K562 (cell line): ENCODE measurements at regions not wholly inside any gene's neighbourhood (a gene's known extent, or its start where the extent isn't known, plus 50 kb on each side); places are given as distances from the start of the nearest gene placed in this dataset.
"Not testable (repeated sequence)": the region's sequence is repeated elsewhere in the genome, so short reads cannot be mapped to it uniquely, and the experiment has no call there.

Source experiments
- ATAC-seq: fragments of 200-7000 bp; cut with Tn5 transposase; 3 replicates; pipeline ENCODE4 v1.9.1; 2020; ENCODE audit warnings: moderate library complexity
- BruUV-seq: library from RNA; stranded (reverse); fragments of 400-500 nt; replicated peaks from 2 replicates; lab custom pipeline; 2021; lab: Mats Ljungman, UMichigan
- CTCF ChIA-PET: fragments of 300-600 bp; formaldehyde crosslinking; extraction: SDS; loops from one replicate; lab custom pipeline; 2021; ENCODE audit warnings: low intra/inter-chr PET ratio; lab: Yijun Ruan, JAX
- POLR2A ChIA-PET: fragments of 300-600, 350-650 bp; sonication (Branson Sonifier 250); formaldehyde crosslinking; extraction: SDS; loops from one replicate; lab custom pipeline; 2021; ENCODE audit warnings: antibody characterized with exemption, inconsistent platforms; lab: Yijun Ruan, JAX
- DNase-seq, 4 experiments: peaks; one replicate each; pipeline versions ENCODE4 v3.0.0 to v3.0.0-alpha.2; 2011 to 2018; ENCODE audit warnings: low spot score in 3 of 4, mixed read lengths in 3 of 4; ENCODE audit errors: extremely low read depth in 1 of 4
- FAIRE-seq: peaks from 2 replicates; lab custom pipeline; 2011; peaks lifted over from hg19 to GRCh38; lab: Jason Lieb, UNC
- H2AFZ ChIP-seq: 2 replicates; pipeline ENCODE4 v1.6.0; 2011; ENCODE audit warnings: low read depth, low read length, control low read depth, inconsistent platforms
- H3K27ac ChIP-seq: fragments of 200-600 bp; 3 replicates; pipeline ENCODE4 v1.8.0; 2011; ENCODE audit warnings: low read depth, mild to moderate bottlenecking, control low read depth, inconsistent platforms, low read length, moderate library complexity, mixed read lengths; ENCODE audit errors: extremely low read depth
- H3K27me3 ChIP-seq, 2 experiments: fragments of 300-600 bp in 1 of 2; 2 replicates in 1 of 2; 3 replicates in 1 of 2; pipeline versions ENCODE4 v1.6.0 to v1.8.0; 2011; ENCODE audit warnings: inconsistent platforms in 2 of 2, low read length in 2 of 2, mild to moderate bottlenecking in 1 of 2, mixed read lengths in 1 of 2, moderate library complexity in 1 of 2; ENCODE audit not compliant: control insufficient read depth in 2 of 2, insufficient read depth in 2 of 2
- H3K36me3 ChIP-seq: fragments of 300-600 bp; 3 replicates; pipeline ENCODE4 v1.8.0; 2011; ENCODE audit warnings: mild to moderate bottlenecking, low read length, inconsistent platforms; ENCODE audit not compliant: control insufficient read depth, insufficient read depth
- H3K4me1 ChIP-seq, 2 experiments: fragments of 200-600 bp in 1 of 2; replicated peaks in 1 of 2; 2 replicates in 1 of 2; 3 replicates in 1 of 2; pipeline versions ENCODE4 v1.5.1 to v1.8.0; 2011; ENCODE audit warnings: inconsistent platforms in 2 of 2, low read length in 2 of 2, mild to moderate bottlenecking in 1 of 2, mixed read lengths in 1 of 2, moderate library complexity in 1 of 2; ENCODE audit not compliant: control insufficient read depth in 2 of 2, insufficient read depth in 2 of 2
- H3K4me2 ChIP-seq: 2 replicates; pipeline ENCODE4 v1.6.1; 2011; ENCODE audit warnings: low read length, control low read depth, inconsistent platforms, mixed read lengths; ENCODE audit not compliant: insufficient read depth
- H3K4me3 ChIP-seq: fragments of 200-600 bp; sonication (generic), shearing (Covaris generic); 2 replicates; pipeline ENCODE4 v1.5.1; 2016; ENCODE audit warnings: control low read depth, inconsistent platforms
- H3K79me2 ChIP-seq: fragments of 200-600 bp; 3 replicates; pipeline ENCODE4 v1.8.0; 2011; ENCODE audit warnings: low read length, inconsistent platforms; ENCODE audit not compliant: control insufficient read depth, insufficient read depth
- H3K9ac ChIP-seq, 2 experiments: 2 replicates each; pipeline versions ENCODE4 v1.6.0 to v1.6.1; 2011; ENCODE audit warnings: low read depth in 2 of 2, low read length in 2 of 2, control low read depth in 1 of 2, inconsistent platforms in 1 of 2, mild to moderate bottlenecking in 1 of 2, mixed read lengths in 1 of 2; ENCODE audit not compliant: insufficient read depth in 1 of 2
- H3K9me1 ChIP-seq: one replicate; pipeline ENCODE4 v1.6.0; 2011; ENCODE audit warnings: inconsistent platforms, mild to moderate bottlenecking, low read length, moderate library complexity; ENCODE audit not compliant: control insufficient read depth, insufficient read depth
- H3K9me3 ChIP-seq: replicated peaks from 2 replicates; pipeline ENCODE4 v1.5.1; 2011; ENCODE audit warnings: low read depth, low read length, inconsistent platforms; ENCODE audit not compliant: control insufficient read depth, insufficient read depth
- H4K20me1 ChIP-seq: replicated peaks from 2 replicates; pipeline ENCODE4 v1.6.1; 2011; ENCODE audit warnings: low read length, inconsistent platforms, mixed read lengths; ENCODE audit not compliant: control insufficient read depth, insufficient read depth
- BRD4 ChIP-seq: fragments of 200-600 bp; sonication (generic); IDR thresholded peaks from 2 replicates; pipeline ENCODE4 v1.6.1; 2017; ENCODE audit warnings: inconsistent platforms
- CBFA2T3 ChIP-seq: fragments of 450-650 bp; IDR thresholded peaks from 2 replicates; pipeline ENCODE4 v1.6.1; 2017
- CXXC5 ChIP-seq: fragments of 250-450 bp; sonication (Bioruptor Pico); IDR thresholded peaks from 2 replicates; pipeline ENCODE4 v1.8.0; 2022; ENCODE audit warnings: inconsistent platforms, mild to moderate bottlenecking, moderate library complexity
- ERF ChIP-seq: fragments of 450-650 bp; formaldehyde crosslinking; IDR thresholded peaks from 2 replicates; pipeline ENCODE4 v1.4.0; 2020; ENCODE audit warnings: mild to moderate bottlenecking, mixed read lengths
- JUND ChIP-seq, 2 experiments: IDR thresholded peaks; 2 replicates in 1 of 2; 3 replicates in 1 of 2; pipeline ENCODE4 v1.6.1; 2011; ENCODE audit warnings: borderline replicate concordance in 2 of 2, low read depth in 2 of 2, low read length in 2 of 2, improper control_type of control experiment in 1 of 2, missing biosample characterization in 1 of 2, missing genetic modification characterization in 1 of 2, missing genetic modification reagents in 1 of 2
- NBN ChIP-seq: fragments of 450-650 bp; IDR thresholded peaks from 2 replicates; pipeline ENCODE4 v1.6.1; 2016; ENCODE audit warnings: low read depth, mild to moderate bottlenecking
- ZNF384 ChIP-seq: IDR thresholded peaks from 2 replicates; pipeline ENCODE4 v1.6.1; 2012; ENCODE audit warnings: low read depth, low read length, improper control_type of control experiment
- whole genome bisulfite sequencing: fragments of 100-300 bp; shearing (Covaris generic); methylation state at CpG from one replicate; pipeline ENCODE4 v1.1.6; 2016; ENCODE audit warnings: low coverage, mixed read lengths; ENCODE audit not compliant: insufficient coverage; ENCODE audit errors: missing lambda C conversion rate; 5-methylcytosine and 5-hydroxymethylcytosine counted together
- in situ Hi-C: fragments of 300-500 bp; cut with MboI; formaldehyde crosslinking; loops from 4 replicates; pipeline ENCODE4 v1.15.0; 2018; ENCODE audit warnings: inconsistent platforms, mixed read lengths
- intact Hi-C: fragments of 100-400 bp; cut with micrococcal nuclease; formaldehyde crosslinking; loops from 2 replicates; pipeline ENCODE4 v1.14.2; 2022
- TF ChIP-seq, protein P1 (sequence below): fragments of 450-650 bp; IDR thresholded peaks from 2 replicates; pipeline ENCODE4 v1.6.1; 2017; ENCODE audit warnings: antibody characterized with exemption

DNA sequence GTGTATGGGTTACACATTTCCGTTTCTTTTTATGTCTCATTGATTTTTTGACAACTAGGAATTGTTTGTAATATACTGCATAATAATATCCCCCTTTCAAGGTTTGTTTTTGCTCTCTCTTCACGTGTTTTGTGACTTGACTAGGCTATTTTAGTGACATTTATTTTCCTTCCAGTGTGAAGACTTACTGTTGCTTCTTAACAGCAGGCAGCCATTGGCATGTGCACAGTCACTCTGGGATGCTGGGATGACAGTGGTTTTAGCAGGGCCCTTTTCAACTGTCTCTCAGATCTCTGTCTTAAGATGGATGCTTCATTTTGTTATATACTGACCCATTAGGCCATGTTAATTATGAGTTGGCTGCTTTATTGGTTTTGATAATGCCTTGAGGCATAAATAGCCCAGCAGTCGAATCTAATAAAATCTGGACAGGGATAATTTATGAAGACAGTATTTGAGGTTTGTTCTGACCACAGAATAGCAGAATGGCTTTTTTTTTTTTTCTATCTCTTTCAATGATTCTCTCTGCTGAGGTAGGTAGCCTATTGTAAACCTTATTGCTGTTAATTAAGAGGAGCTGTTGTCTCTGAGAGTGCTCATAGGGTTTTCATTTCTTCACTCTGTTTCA lies 536.0 kb downstream of the GABRG2 start:
- Histone ChIP-seq H3K4me1 (no peaks in the 10 kb centered on the region), H3K9me3 (no peaks in the 10 kb centered on the region; the same call in 1 of the 2 replicates), H3K27ac (no peak overlapping the region), H3K27me3 (no peaks in the 10 kb centered on the region), H3K9me1 (no peaks in the 10 kb centered on the region), H3K36me3 (no peaks in the 10 kb centered on the region), H4K20me1 (no peaks in the 10 kb centered on the region), H3K9ac (no peak overlapping the region), H3K4me3 (no peak overlapping the region), H3K4me2 (no peak overlapping the region), H3K79me2 (no peaks in the 10 kb centered on the region), H2AFZ (no peak overlapping the region)
- TF ChIP-seq CXXC5 (no peak), ZNF384 (no peak), BRD4 (no peak)
- no peak for DNase-seq
- POLR2A ChIA-PET = no interaction called here
- WGBS = 0% methylated on average over 3 of the region's 3 CpGs
- ATAC-seq = no peak
- CTCF ChIA-PET = no interaction called here
- intact Hi-C loops (no loop called here), in situ Hi-C loops (no loop called here)
- BruUV-seq = no TSS peak
- FAIRE-seq = no peak

DNA sequence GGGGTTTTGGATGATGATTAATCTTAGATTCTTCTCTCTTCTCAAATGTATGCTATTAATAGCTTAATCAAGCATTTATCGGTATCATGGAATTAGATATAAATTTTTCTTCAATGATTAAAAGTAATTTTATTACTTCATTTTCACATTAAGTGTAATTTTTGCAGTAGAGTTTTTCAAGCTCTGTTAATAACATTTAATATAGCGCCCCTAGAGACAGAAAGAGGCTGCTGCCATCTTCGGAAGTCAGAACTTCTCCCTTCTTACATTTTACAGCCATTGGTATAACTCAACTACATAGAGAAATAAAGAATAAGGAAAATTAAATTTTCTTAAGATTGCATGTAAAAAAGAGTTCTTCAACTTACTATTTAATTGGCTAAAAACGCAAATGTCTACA lies 540.3 kb downstream of the GABRG2 start:
- Histone ChIP-seq H3K27ac (no peak overlapping the region), H3K9me1 (no peaks in the 10 kb centered on the region), H3K4me1 (no peaks in the 10 kb centered on the region), H3K36me3 (no peaks in the 10 kb centered on the region), H3K4me3 (no peak overlapping the region)
- FAIRE-seq (no peak), ATAC-seq (no peak)
- intact Hi-C loops = no loop called here
- TF ChIP-seq NBN = no peak
- TF ChIP-seq, protein P1, sequence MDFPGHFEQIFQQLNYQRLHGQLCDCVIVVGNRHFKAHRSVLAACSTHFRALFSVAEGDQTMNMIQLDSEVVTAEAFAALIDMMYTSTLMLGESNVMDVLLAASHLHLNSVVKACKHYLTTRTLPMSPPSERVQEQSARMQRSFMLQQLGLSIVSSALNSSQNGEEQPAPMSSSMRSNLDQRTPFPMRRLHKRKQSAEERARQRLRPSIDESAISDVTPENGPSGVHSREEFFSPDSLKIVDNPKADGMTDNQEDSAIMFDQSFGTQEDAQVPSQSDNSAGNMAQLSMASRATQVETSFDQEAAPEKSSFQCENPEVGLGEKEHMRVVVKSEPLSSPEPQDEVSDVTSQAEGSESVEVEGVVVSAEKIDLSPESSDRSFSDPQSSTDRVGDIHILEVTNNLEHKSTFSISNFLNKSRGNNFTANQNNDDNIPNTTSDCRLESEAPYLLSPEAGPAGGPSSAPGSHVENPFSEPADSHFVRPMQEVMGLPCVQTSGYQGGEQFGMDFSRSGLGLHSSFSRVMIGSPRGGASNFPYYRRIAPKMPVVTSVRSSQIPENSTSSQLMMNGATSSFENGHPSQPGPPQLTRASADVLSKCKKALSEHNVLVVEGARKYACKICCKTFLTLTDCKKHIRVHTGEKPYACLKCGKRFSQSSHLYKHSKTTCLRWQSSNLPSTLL = no peak
- no peak for TF ChIP-seq CBFA2T3
- no peak for TF ChIP-seq JUND (IDR thresholded peaks at IDR 0.05; ENCODE audit: borderline replicate concordance, low read depth, low read length)
- no peak for TF ChIP-seq JUND (tag; IDR thresholded peaks at IDR 0.05; ENCODE audit: borderline replicate concordance, low read depth, low read length)
- no peak for TF ChIP-seq ERF (CRISPR knock-in tag)
- TF ChIP-seq, all 486 proteins: peak for 0
- 0% methylated on average over 4 of the region's 4 CpGs for WGBS
- BruUV-seq = no TSS peak
- POLR2A ChIA-PET = no interaction called here
- no peaks in the 10 kb centered on the region for H4K20me1 ChIP-seq
- no peaks in the 10 kb centered on the region for H3K27me3 ChIP-seq
- H2AFZ ChIP-seq = no peak overlapping the region
- no peaks in the 10 kb centered on the region for H3K79me2 ChIP-seq
- no peak for DNase-seq
- no peak overlapping the region for H3K4me2 ChIP-seq
- in situ Hi-C loops = no loop called here
- no peaks in the 10 kb centered on the region; the same call in none of the 2 replicates for H3K9me3 ChIP-seq
- no peak overlapping the region for H3K9ac ChIP-seq
- CTCF ChIA-PET = no interaction called here

GRCh38 chr5:162621726-162622263 lies 554.2 kb downstream of the GABRG2 start:
- not testable (repeated sequence) for FAIRE-seq

More at GRCh38 chr5:162621726-162622263, 554.2 kb downstream of the GABRG2 start:
- H3K9me1 ChIP-seq, H4K20me1 ChIP-seq, H3K79me2 ChIP-seq, H3K27me3 ChIP-seq, H3K4me3 ChIP-seq, CTCF ChIA-PET, intact Hi-C loops, DNase-seq, H2AFZ ChIP-seq, H3K27ac ChIP-seq, BruUV-seq, POLR2A ChIA-PET, ATAC-seq, H3K9ac ChIP-seq, H3K4me1 ChIP-seq, H3K4me2 ChIP-seq, H3K9me3 ChIP-seq, in situ Hi-C loops, H3K36me3 ChIP-seq: not testable (repeated sequence)
- 0% methylated on average over 19 of the region's 26 CpGs for WGBS
